MM.1S (cell line): ENCODE measurements at regions not wholly inside any gene's neighbourhood (a gene's known extent, or its start where the extent isn't known, plus 50 kb on each side); places are given as distances from the start of the nearest gene placed in this dataset.

Experiments
- EZH2 ChIP-seq: fragments of 300-600 bp; sonication (generic); optimal IDR thresholded peaks from 2 replicates; pipeline ENCODE3; 2017; ENCODE audit warnings: low read depth, mild to moderate bottlenecking, antibody characterized with exemption, low read length, mixed read lengths
- EZH2phosphoT487 ChIP-seq: fragments of 300-600 bp; sonication (generic); IDR thresholded peaks from 2 replicates; pipeline ENCODE4 v1.6.1; 2018; ENCODE audit warnings: antibody characterized with exemption, low read length
- TF ChIP-seq, protein P1 (sequence below): fragments of 300-600 bp; sonication (generic); IDR thresholded peaks from 2 replicates; pipeline ENCODE4 v1.5.1; 2016; ENCODE audit warnings: antibody characterized with exemption, low read length, mixed read lengths

DNA sequence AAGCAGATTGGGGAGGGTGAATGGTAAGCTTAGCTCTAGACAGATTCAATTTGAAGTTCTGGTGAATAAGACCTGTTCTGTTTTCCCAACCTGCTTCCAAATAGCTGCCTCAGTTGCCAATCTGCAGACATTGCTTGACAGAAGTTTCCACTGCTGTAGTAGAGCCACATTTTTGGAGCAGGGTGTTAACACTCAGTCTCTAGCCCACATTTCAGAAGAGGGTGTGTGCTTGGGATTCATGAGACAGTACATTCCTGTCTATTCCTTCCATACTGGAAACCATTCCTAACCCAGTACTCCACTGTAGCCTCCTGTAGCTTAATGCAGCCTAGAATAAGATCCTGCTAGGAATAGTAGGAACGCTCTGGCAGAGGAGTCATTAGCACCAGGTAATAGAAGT, 450.5 kb downstream of the NUF2 start:
- TF ChIP-seq, protein P1, sequence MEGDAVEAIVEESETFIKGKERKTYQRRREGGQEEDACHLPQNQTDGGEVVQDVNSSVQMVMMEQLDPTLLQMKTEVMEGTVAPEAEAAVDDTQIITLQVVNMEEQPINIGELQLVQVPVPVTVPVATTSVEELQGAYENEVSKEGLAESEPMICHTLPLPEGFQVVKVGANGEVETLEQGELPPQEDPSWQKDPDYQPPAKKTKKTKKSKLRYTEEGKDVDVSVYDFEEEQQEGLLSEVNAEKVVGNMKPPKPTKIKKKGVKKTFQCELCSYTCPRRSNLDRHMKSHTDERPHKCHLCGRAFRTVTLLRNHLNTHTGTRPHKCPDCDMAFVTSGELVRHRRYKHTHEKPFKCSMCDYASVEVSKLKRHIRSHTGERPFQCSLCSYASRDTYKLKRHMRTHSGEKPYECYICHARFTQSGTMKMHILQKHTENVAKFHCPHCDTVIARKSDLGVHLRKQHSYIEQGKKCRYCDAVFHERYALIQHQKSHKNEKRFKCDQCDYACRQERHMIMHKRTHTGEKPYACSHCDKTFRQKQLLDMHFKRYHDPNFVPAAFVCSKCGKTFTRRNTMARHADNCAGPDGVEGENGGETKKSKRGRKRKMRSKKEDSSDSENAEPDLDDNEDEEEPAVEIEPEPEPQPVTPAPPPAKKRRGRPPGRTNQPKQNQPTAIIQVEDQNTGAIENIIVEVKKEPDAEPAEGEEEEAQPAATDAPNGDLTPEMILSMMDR: no peak
- TF ChIP-seq EZH2 (no peak), EZH2phosphoT487 (no peak)
